ENCODE measurements at regions not wholly inside any gene's neighbourhood (a gene's known extent, or its start where the extent isn't known, plus 50 kb on each side); places are given as distances from the start of the nearest gene placed in this dataset.

DNA sequence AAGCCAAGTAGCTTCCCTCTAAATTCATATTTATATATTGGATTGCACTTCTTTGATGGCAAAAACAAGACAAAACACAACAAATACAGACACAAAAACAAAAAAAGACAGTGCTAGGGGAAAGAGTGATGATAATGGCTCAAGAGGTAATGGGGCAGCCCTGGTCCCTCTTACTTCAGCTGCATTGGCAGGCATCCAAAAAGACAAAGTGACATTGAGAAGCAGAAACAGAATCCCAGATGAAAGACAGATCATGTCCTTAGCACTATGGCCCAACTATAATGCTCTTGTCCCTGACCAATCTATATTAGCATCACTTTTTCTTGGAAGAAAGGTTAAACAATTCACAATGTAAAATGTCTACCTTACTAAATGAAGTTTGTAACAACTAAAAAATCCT, 76.2 kb downstream of the GPR85 start:
- TF ChIP-seq, protein P1, sequence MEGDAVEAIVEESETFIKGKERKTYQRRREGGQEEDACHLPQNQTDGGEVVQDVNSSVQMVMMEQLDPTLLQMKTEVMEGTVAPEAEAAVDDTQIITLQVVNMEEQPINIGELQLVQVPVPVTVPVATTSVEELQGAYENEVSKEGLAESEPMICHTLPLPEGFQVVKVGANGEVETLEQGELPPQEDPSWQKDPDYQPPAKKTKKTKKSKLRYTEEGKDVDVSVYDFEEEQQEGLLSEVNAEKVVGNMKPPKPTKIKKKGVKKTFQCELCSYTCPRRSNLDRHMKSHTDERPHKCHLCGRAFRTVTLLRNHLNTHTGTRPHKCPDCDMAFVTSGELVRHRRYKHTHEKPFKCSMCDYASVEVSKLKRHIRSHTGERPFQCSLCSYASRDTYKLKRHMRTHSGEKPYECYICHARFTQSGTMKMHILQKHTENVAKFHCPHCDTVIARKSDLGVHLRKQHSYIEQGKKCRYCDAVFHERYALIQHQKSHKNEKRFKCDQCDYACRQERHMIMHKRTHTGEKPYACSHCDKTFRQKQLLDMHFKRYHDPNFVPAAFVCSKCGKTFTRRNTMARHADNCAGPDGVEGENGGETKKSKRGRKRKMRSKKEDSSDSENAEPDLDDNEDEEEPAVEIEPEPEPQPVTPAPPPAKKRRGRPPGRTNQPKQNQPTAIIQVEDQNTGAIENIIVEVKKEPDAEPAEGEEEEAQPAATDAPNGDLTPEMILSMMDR (IDR thresholded peaks at IDR 0.05; ENCODE audit: insufficient read depth, low read depth, low read length), result no peak
- CTCF ChIA-PET, result interaction anchor here (0.8 kb wide), 1 partner anchor 11 kb away, joined by 3 read pairs; no protein-coding TSS in a partner anchor
- no peaks in the 10 kb centered on the region for H3K27me3 ChIP-seq (ENCODE audit: control insufficient read depth, insufficient read depth, low read length)
- no peaks in the 10 kb centered on the region for H3K36me3 ChIP-seq (ENCODE audit: control insufficient read depth, insufficient read depth, low read length)
- POLR2A ChIA-PET, result no interaction called here
- DNase-seq (ENCODE audit: low read depth), result no peak
- H3K4me3 ChIP-seq (ENCODE audit: low read depth, low read length), result no peak overlapping the region

DNA sequence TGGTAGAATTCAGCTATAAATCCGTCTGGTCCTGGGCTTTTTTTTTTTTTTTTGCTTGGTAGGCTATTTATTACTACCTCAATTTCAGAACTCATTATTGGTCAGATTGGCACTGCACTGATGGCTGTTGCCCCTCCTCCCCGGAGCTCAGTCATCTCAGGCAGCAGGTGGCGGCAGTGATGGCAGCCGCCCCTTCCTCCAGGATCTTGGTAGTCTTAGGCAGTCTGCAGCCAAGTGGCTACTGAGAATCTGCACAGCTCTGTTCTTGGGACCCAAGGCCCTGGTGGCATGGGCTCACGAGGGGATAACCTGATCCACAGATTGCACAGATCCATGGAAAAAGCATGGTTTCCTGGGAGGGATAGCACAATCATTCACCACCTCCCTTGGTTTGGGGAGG, 77.9 kb downstream of the GPR85 start:
- ChIA-PET CTCF (interaction anchor here (0.7 to 1.0 kb wide), 2 partner anchors 280 to 459 kb away, joined by 3 read pairs; no protein-coding TSS in a partner anchor), POLR2A (no interaction called here)
- no peak for DNase-seq (ENCODE audit: low read depth)

DNA sequence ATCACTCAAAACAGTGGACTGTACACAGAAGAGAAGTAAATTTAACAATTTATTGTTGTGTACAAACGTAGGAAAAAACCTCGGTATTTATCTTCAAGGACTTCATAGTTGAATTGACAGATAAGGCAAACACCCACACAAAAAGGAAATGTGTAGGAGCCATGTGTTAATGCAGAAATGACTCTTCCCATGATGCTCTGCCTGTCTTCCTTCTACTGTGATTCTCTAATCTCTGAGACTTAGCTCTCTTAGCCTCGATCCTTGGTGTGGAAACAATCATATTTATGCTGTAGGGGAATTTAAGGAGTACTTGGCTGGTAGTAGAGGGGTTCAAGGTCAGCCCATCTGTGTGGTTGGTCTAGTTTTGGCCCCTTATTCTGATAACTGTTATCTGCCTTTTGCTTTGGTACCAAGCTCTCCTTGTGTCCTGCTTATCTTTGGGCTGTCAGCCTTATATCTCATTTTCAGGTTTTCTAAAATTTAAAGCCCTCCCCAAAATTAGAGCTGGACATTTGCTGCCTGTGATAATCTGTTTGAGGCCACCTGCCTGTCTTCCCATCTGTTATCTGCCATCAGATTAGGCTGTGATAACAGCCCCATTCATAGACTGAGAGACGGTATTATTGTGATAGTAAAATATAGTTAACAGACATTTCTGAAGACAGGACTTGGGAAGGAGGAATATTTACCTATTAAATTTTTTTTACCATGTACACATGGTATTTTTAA, 81.7 kb downstream of the GPR85 start:
- no peaks in the 10 kb centered on the region for H3K27me3 ChIP-seq (ENCODE audit: control insufficient read depth, insufficient read depth, low read length)
- TF ChIP-seq, protein P1 (IDR thresholded peaks at IDR 0.05; ENCODE audit: insufficient read depth, low read depth, low read length), result no peak
- no peak for DNase-seq (ENCODE audit: low read depth)
- CTCF ChIA-PET, result interaction anchor here (0.6 kb wide), 1 partner anchor 132 kb away, joined by 3 read pairs; no protein-coding TSS in a partner anchor
- H3K36me3 ChIP-seq (ENCODE audit: control insufficient read depth, insufficient read depth, low read length), result no peaks in the 10 kb centered on the region
- no peak overlapping the region for H3K4me3 ChIP-seq (ENCODE audit: low read depth, low read length)
- POLR2A ChIA-PET, result no interaction called here

More for the DNA sequence above, 77.9 kb downstream of the GPR85 start:
- Histone ChIP-seq H3K27me3 (ENCODE audit: control insufficient read depth, insufficient read depth, low read length) (no peaks in the 10 kb centered on the region), H3K4me3 (ENCODE audit: low read depth, low read length) (no peak overlapping the region), H3K36me3 (ENCODE audit: control insufficient read depth, insufficient read depth, low read length) (no peaks in the 10 kb centered on the region)
- TF ChIP-seq, protein P1 (IDR thresholded peaks at IDR 0.05; ENCODE audit: insufficient read depth, low read depth, low read length), result no peak

DNA sequence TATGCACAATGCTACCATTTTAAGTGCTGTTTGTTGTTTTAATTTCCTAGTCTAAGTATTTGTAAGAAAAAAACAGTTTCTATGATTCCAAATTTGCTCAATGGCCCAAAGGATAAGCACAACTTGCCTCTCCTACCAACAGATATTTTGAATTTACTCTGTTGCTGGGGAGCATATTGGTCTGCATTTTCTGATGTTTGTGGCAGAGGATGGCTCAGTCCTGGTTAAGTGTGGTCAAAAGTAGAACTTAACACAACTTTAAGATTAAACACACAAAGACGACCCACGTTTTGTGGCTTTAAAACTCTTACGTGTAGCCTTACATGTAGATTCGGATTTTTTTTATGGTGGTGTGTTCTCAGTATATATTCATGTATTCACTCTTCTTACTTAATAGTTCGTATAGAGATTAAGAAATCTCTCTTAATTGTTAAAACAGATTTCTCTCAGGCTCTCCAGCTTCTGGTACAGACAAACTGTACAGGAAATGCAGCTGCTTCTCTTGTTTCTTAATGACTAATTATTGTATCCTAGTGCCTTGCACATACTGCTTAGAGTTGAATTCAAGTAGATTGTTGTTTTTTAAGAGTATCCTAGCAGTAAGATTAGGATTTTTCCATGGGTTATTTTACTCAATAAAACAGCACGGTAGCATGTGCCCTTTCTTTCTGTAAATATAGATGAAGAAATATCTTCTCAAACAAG, 86.2 kb downstream of the GPR85 start:
- ChIA-PET CTCF (no interaction called here), POLR2A (no interaction called here)
- Histone ChIP-seq H3K27me3 (ENCODE audit: control insufficient read depth, insufficient read depth, low read length) (no peaks in the 10 kb centered on the region), H3K4me3 (ENCODE audit: low read depth, low read length) (no peak overlapping the region), H3K36me3 (ENCODE audit: control insufficient read depth, insufficient read depth, low read length) (no peaks in the 10 kb centered on the region)
- TF ChIP-seq, protein P1 (IDR thresholded peaks at IDR 0.05; ENCODE audit: insufficient read depth, low read depth, low read length), result no peak
- DNase-seq (ENCODE audit: low read depth), result no peak

DNA sequence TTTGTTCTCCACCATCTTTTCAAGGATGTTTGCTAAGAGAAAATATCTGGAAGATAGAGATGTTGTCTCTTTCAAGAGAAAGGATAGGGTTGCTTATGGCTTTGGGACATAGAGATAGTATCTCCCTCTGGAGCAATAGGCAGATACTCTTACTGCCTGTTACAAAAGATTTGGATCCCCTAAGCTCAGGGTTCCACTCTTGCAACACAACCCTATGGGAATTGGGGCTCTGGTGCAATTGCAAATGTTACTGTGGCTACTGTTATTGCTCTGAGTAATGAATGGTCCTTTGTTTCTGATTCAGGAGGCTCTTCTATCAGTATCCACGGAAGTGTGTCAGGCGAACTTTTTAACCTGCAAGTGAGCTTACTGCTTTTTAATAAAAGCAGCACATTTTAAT, 88.8 kb downstream of the GPR85 start:
- H3K4me3 ChIP-seq (ENCODE audit: low read depth, low read length), result no peak overlapping the region
- TF ChIP-seq, protein P1 (IDR thresholded peaks at IDR 0.05; ENCODE audit: insufficient read depth, low read depth, low read length), result no peak
- ChIA-PET POLR2A (no interaction called here), CTCF (interaction anchor here (1.4 kb wide), 1 partner anchor 162 kb away, joined by 4 read pairs; no protein-coding TSS in a partner anchor)
- H3K36me3 ChIP-seq (ENCODE audit: control insufficient read depth, insufficient read depth, low read length), result no peaks in the 10 kb centered on the region
- H3K27me3 ChIP-seq (ENCODE audit: control insufficient read depth, insufficient read depth, low read length), result no peaks in the 10 kb centered on the region
- no peak for DNase-seq (ENCODE audit: low read depth)
